ENCODE measurements at regions not wholly inside any gene's neighbourhood (a gene's known extent, or its start where the extent isn't known, plus 50 kb on each side); places are given as distances from the start of the nearest gene placed in this dataset.

DNA sequence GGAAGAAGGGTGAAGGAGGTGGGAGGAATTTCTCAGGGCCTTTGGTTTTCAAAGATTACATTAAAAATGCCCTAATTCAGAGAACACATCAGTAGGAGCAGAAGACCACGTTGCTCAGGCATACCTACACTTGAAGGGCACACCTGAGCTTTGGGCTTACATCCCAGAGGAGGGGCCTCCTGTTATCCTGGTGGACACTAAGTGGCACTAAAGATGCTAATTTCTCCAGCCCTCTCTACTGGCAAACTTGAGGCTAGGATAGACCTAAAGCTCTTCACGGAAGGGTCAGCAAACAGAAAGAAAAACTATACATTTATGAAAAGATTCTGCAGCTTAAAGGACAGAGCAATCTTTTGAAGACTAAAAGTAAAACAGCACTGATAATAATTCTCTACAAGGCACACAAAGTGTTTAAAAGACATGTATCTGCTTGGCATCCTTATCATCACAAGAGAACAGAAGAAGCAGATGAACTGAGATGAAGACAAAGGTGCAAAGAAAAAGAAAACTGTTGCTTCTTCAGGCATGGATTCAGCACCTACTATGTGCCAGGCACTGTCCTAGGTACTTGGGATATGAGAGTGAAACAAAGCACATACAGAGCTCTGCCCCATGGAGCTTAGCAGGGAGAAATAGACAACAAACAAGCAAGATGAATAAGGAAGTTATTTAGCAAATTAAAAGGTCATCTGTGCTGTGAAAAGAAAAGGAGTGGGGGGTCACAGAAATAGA, 137.5 kb downstream of the NUAK1 start:
- Histone ChIP-seq H3K27me3 (ENCODE audit: control insufficient read depth in 2 of 2, insufficient read depth in 2 of 2, low read length in 2 of 2) (no peaks in the 10 kb centered on the region), H3K27ac (ENCODE audit: low read depth in 2 of 2, low read length in 2 of 2) (no peak overlapping the region), H3K4me3 (ENCODE audit: low read length in 2 of 2) (no peak overlapping the region), H3K4me1 (ENCODE audit: control insufficient read depth in 2 of 2, insufficient read depth in 2 of 2, low read length in 2 of 2) (no peaks in the 10 kb centered on the region), H3K9me3 (ENCODE audit: control insufficient read depth in 2 of 2, low read length in 2 of 2) (no peaks in the 10 kb centered on the region), H3K36me3 (ENCODE audit: control insufficient read depth in 2 of 2, insufficient read depth in 2 of 2, low read length in 2 of 2) (no peaks in the 10 kb centered on the region), H3K9ac (ENCODE audit: low read depth in 1 of 2, low read length in 2 of 2) (no peak overlapping the region)

DNA sequence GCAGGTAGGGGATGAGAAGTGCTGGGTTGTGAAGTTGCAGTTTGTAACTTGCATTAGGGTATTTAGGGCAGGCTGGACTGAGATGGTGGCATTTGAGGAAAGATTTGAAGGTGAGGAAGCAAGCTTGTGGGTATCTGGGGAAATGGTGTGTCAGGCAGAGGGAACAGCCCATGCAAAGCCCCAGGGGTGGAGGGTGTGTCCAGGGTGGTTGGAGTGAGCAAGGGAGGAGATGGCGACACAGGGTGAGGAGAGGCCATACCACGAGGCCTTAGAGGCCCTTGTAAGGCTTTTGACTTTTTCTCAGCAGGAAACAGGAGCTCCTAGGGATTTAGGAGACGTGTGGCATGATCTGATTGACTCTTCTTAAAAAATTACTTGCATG, 136.9 kb downstream of the NUAK1 start:
- Histone ChIP-seq H3K9me3 (ENCODE audit: control insufficient read depth in 2 of 2, low read length in 2 of 2) (no peaks in the 10 kb centered on the region), H3K27me3 (ENCODE audit: control insufficient read depth in 2 of 2, insufficient read depth in 2 of 2, low read length in 2 of 2) (no peaks in the 10 kb centered on the region), H3K36me3 (ENCODE audit: control insufficient read depth in 2 of 2, insufficient read depth in 2 of 2, low read length in 2 of 2) (no peaks in the 10 kb centered on the region), H3K4me3 (ENCODE audit: low read length in 2 of 2) (no peak overlapping the region), H3K9ac (ENCODE audit: low read depth in 1 of 2, low read length in 2 of 2) (no peak overlapping the region), H3K27ac (ENCODE audit: low read depth in 2 of 2, low read length in 2 of 2) (no peak overlapping the region), H3K4me1 (ENCODE audit: control insufficient read depth in 2 of 2, insufficient read depth in 2 of 2, low read length in 2 of 2) (no peaks in the 10 kb centered on the region)

DNA sequence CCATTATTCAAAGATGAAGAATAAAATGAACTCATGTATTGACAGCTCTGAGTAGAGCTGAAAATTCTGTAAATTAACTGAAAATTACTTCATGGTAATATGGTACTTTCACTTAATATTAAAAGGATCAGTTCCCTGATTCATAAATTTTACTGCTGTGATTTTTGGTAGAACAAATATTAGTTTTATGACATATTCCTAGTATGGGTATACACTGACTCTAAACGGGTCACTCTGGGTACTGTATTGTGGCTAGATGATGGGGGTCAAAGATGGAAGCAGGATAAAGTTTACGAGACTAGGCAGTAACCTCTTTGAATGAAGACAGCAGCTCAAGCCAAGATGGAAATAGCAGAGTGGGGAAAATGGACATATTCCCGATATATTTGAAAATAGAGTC, 135.5 kb downstream of the NUAK1 start:
- no peaks in the 10 kb centered on the region for H3K9me3 ChIP-seq (ENCODE audit: control insufficient read depth in 2 of 2, low read length in 2 of 2)
- no peak overlapping the region for H3K4me3 ChIP-seq (ENCODE audit: low read length in 2 of 2)
- H3K27me3 ChIP-seq (ENCODE audit: control insufficient read depth in 2 of 2, insufficient read depth in 2 of 2, low read length in 2 of 2) = no peaks in the 10 kb centered on the region
- no peaks in the 10 kb centered on the region for H3K36me3 ChIP-seq (ENCODE audit: control insufficient read depth in 2 of 2, insufficient read depth in 2 of 2, low read length in 2 of 2)
- no peak overlapping the region for H3K27ac ChIP-seq (ENCODE audit: low read depth in 2 of 2, low read length in 2 of 2)
- H3K9ac ChIP-seq (ENCODE audit: low read depth in 1 of 2, low read length in 2 of 2) = no peak overlapping the region
- no peaks in the 10 kb centered on the region for H3K4me1 ChIP-seq (ENCODE audit: control insufficient read depth in 2 of 2, insufficient read depth in 2 of 2, low read length in 2 of 2)

DNA sequence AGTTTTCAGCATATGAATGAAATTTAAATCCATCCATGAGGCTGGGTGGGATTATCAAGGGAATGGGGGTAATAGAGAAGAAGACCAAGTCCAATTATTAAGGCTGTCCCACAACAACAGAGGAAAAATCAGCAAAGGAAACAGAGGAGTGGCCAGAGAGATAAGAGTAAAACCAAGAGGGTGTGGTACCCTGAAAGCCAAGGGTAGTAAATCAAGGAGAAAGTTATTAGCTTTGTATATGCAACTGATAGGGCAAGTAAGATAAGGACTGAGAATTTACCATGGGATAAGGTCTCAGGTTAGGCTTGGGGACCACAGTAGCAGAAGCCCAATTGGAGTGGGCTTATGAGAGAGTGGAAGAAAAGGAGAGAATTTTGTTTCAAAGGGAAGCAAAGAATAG, 134.5 kb downstream of the NUAK1 start:
- Histone ChIP-seq H3K4me3 (ENCODE audit: low read length in 2 of 2) (no peak overlapping the region), H3K36me3 (ENCODE audit: control insufficient read depth in 2 of 2, insufficient read depth in 2 of 2, low read length in 2 of 2) (no peaks in the 10 kb centered on the region), H3K9ac (ENCODE audit: low read depth in 1 of 2, low read length in 2 of 2) (no peak overlapping the region), H3K27me3 (ENCODE audit: control insufficient read depth in 2 of 2, insufficient read depth in 2 of 2, low read length in 2 of 2) (no peaks in the 10 kb centered on the region), H3K9me3 (ENCODE audit: control insufficient read depth in 2 of 2, low read length in 2 of 2) (no peaks in the 10 kb centered on the region), H3K27ac (ENCODE audit: low read depth in 2 of 2, low read length in 2 of 2) (no peak overlapping the region), H3K4me1 (ENCODE audit: control insufficient read depth in 2 of 2, insufficient read depth in 2 of 2, low read length in 2 of 2) (no peaks in the 10 kb centered on the region)

DNA sequence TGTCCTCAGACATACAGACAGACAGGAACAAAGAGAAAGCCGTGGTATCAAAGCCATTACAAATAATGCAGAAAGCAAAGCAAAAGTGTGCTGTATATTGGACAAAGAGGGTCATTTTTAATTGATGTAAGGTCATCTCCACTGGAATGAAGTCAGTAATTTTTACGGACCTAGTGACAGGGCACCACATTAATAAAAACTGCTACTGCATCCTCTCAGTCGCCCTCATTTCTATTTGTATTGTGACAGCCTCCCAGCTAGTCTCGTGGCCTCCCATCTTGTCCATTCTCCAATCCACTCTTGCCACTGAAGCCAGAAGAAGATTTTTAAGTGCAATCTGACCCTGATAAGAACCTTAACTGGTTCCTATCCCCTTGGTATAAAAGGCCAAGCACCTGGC, 132.4 kb downstream of the NUAK1 start:
- Histone ChIP-seq H3K27ac (ENCODE audit: low read depth in 2 of 2, low read length in 2 of 2) (no peak overlapping the region), H3K4me1 (ENCODE audit: control insufficient read depth in 2 of 2, insufficient read depth in 2 of 2, low read length in 2 of 2) (no peaks in the 10 kb centered on the region), H3K9ac (ENCODE audit: low read depth in 1 of 2, low read length in 2 of 2) (no peak overlapping the region), H3K4me3 (ENCODE audit: low read length in 2 of 2) (no peak overlapping the region), H3K27me3 (ENCODE audit: control insufficient read depth in 2 of 2, insufficient read depth in 2 of 2, low read length in 2 of 2) (no peaks in the 10 kb centered on the region), H3K9me3 (ENCODE audit: control insufficient read depth in 2 of 2, low read length in 2 of 2) (no peaks in the 10 kb centered on the region), H3K36me3 (ENCODE audit: control insufficient read depth in 2 of 2, insufficient read depth in 2 of 2, low read length in 2 of 2) (no peaks in the 10 kb centered on the region)

DNA sequence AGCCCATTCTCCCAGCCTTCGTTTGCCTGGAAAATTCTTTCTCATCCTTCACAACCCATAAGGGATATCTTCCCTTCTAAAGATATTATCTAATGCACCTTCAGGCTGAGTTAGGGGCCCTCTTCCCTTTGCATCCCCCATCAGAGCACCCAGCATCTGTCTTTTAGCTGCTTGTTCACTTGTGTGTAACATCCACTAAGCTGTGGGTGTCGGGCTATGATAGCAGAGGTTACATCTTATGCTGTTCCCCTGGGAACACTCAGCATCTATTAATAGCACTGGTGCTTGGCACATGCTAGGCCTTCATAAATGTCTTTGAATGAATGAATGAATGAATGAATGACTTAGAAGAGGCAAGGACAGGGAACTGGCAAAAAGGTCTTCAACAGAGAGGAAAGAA, 131.8 kb downstream of the NUAK1 start:
- H3K9ac ChIP-seq (ENCODE audit: low read depth in 1 of 2, low read length in 2 of 2) = no peak overlapping the region
- no peaks in the 10 kb centered on the region for H3K27me3 ChIP-seq (ENCODE audit: control insufficient read depth in 2 of 2, insufficient read depth in 2 of 2, low read length in 2 of 2)
- H3K4me3 ChIP-seq (ENCODE audit: low read length in 2 of 2) = no peak overlapping the region
- no peak overlapping the region for H3K27ac ChIP-seq (ENCODE audit: low read depth in 2 of 2, low read length in 2 of 2)
- H3K9me3 ChIP-seq (ENCODE audit: control insufficient read depth in 2 of 2, low read length in 2 of 2) = no peaks in the 10 kb centered on the region
- H3K36me3 ChIP-seq (ENCODE audit: control insufficient read depth in 2 of 2, insufficient read depth in 2 of 2, low read length in 2 of 2) = no peaks in the 10 kb centered on the region
- H3K4me1 ChIP-seq (ENCODE audit: control insufficient read depth in 2 of 2, insufficient read depth in 2 of 2, low read length in 2 of 2) = no peaks in the 10 kb centered on the region

DNA sequence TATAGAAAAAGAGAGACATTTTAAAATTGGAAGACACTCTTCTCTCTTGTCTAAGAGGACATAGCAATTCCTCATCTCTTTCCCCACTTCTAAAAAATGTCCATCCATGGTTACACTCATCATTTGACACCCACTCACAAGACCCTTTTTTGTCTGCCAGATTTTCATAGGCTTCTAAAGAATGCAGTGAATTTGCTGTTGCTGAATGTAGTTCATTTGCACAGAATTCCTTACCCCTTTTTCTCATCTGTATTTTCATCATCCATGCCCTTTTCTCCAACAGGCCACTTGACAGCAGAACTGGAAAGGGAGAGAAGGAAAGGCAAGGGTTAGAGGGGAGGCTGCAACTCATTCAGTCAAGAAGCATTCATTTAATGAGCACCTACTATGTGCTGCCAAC, 128.0 kb downstream of the NUAK1 start:
- Histone ChIP-seq H3K9ac (ENCODE audit: low read depth in 1 of 2, low read length in 2 of 2) (no peak overlapping the region), H3K4me3 (ENCODE audit: low read length in 2 of 2) (no peak overlapping the region), H3K27me3 (ENCODE audit: control insufficient read depth in 2 of 2, insufficient read depth in 2 of 2, low read length in 2 of 2) (no peaks in the 10 kb centered on the region), H3K27ac (ENCODE audit: low read depth in 2 of 2, low read length in 2 of 2) (no peak overlapping the region), H3K9me3 (ENCODE audit: control insufficient read depth in 2 of 2, low read length in 2 of 2) (no peaks in the 10 kb centered on the region), H3K4me1 (ENCODE audit: control insufficient read depth in 2 of 2, insufficient read depth in 2 of 2, low read length in 2 of 2) (no peaks in the 10 kb centered on the region), H3K36me3 (ENCODE audit: control insufficient read depth in 2 of 2, insufficient read depth in 2 of 2, low read length in 2 of 2) (no peaks in the 10 kb centered on the region)

Measured in mucosa of rectum (tissue), 2 donors.